ENCODE measurements at regions not wholly inside any gene's neighbourhood (a gene's known extent, or its start where the extent isn't known, plus 50 kb on each side); places are given as distances from the start of the nearest gene placed in this dataset.

GRCh38 chr15:35980719-35981118 is 434.8 kb upstream of the DPH6 start:
- DNase-seq, result no peak
- H3K27ac ChIP-seq, result no peak overlapping the region
- H3K4me3 ChIP-seq (ENCODE audit: low read depth, low read length), result no peak overlapping the region
- H3K27me3 ChIP-seq (replicated peaks), result no peaks in the 10 kb centered on the region
- TF ChIP-seq CTCF (IDR thresholded peaks at IDR 0.05; ENCODE audit: low read depth, low read length, missing control alignments), result no peak
- H3K36me3 ChIP-seq (replicated peaks), result no peaks in the 10 kb centered on the region
- in situ Hi-C loops (cut with HindIII; ENCODE audit: low pct_ligation_motif_present, low sequenced_read_pairs), result no loop called here

- Histone ChIP-seq H3K36me3 (replicated peaks) (no peaks in the 10 kb centered on the region), H3K27me3 (replicated peaks) (no peaks in the 10 kb centered on the region), H3K27ac (no peak overlapping the region), H3K4me3 (ENCODE audit: low read depth, low read length) (no peak overlapping the region)
- in situ Hi-C loops (cut with HindIII; ENCODE audit: low pct_ligation_motif_present, low sequenced_read_pairs), result no loop called here
- no peak for TF ChIP-seq CTCF (IDR thresholded peaks at IDR 0.05; ENCODE audit: low read depth, low read length, missing control alignments)
- no peak for DNase-seq
Measured at GRCh38 chr15:35986191-35986721, 440.3 kb upstream of the DPH6 start.

- H3K36me3 ChIP-seq (replicated peaks), result no peaks in the 10 kb centered on the region
- no peak overlapping the region for H3K27ac ChIP-seq
- in situ Hi-C loops (cut with HindIII; ENCODE audit: low pct_ligation_motif_present, low sequenced_read_pairs), result no loop called here
- no peaks in the 10 kb centered on the region for H3K27me3 ChIP-seq (replicated peaks)
- no peak overlapping the region for H3K4me3 ChIP-seq (ENCODE audit: low read depth, low read length)
- no peak for DNase-seq
- TF ChIP-seq CTCF (IDR thresholded peaks at IDR 0.05; ENCODE audit: low read depth, low read length, missing control alignments), result no peak
Measured at GRCh38 chr15:35987056-35987455, 441.1 kb upstream of the DPH6 start.

GRCh38 chr15:35991386-35991785 is 445.4 kb upstream of the DPH6 start:
- H3K27ac ChIP-seq, result no peak overlapping the region
- in situ Hi-C loops (cut with HindIII; ENCODE audit: low pct_ligation_motif_present, low sequenced_read_pairs), result no loop called here
- no peak overlapping the region for H3K4me3 ChIP-seq (ENCODE audit: low read depth, low read length)
- no peaks in the 10 kb centered on the region for H3K27me3 ChIP-seq (replicated peaks)
- no peaks in the 10 kb centered on the region for H3K36me3 ChIP-seq (replicated peaks)
- no peak for TF ChIP-seq CTCF (IDR thresholded peaks at IDR 0.05; ENCODE audit: low read depth, low read length, missing control alignments)
- DNase-seq, result no peak

- Histone ChIP-seq H3K4me3 (ENCODE audit: low read depth, low read length) (no peak overlapping the region), H3K27me3 (replicated peaks) (no peaks in the 10 kb centered on the region), H3K36me3 (replicated peaks) (no peaks in the 10 kb centered on the region), H3K27ac (no peak overlapping the region)
- no peak for TF ChIP-seq CTCF (IDR thresholded peaks at IDR 0.05; ENCODE audit: low read depth, low read length, missing control alignments)
- in situ Hi-C loops (cut with HindIII; ENCODE audit: low pct_ligation_motif_present, low sequenced_read_pairs), result no loop called here
- DNase-seq, result no peak
Measured at GRCh38 chr15:35992791-35993190, 446.8 kb upstream of the DPH6 start.

- Histone ChIP-seq H3K4me3 (ENCODE audit: low read depth, low read length) (no peak overlapping the region), H3K36me3 (replicated peaks) (no peaks in the 10 kb centered on the region), H3K27me3 (replicated peaks) (no peaks in the 10 kb centered on the region), H3K27ac (no peak overlapping the region)
- no peak for TF ChIP-seq CTCF (IDR thresholded peaks at IDR 0.05; ENCODE audit: low read depth, low read length, missing control alignments)
- DNase-seq, result no peak
- in situ Hi-C loops (cut with HindIII; ENCODE audit: low pct_ligation_motif_present, low sequenced_read_pairs), result no loop called here
Measured at GRCh38 chr15:35993196-35993595, 447.2 kb upstream of the DPH6 start.

All from brain microvascular endothelial cell (primary cell).